Fibroblast of skin of right quadriceps (primary cell): ENCODE measurements at regions not wholly inside any gene's neighbourhood (a gene's known extent, or its start where the extent isn't known, plus 50 kb on each side); places are given as distances from the start of the nearest gene placed in this dataset.

ENCODE experiments used
- DNase-seq: peaks from one replicate; pipeline ENCODE4 v3.0.0-alpha.2; 2013

GRCh38 chr5:135085133-135085935 is 51.3 kb upstream of the PITX1 start:
- DNase-seq, result no peak
